Stimulated activated CD8-positive, alpha-beta memory T cell treated with anti-CD3 and anti-CD28 coated beads, Interleukin-4, amount 100 ng/mL, for 24 hours (primary cell): ENCODE measurements at regions not wholly inside any gene's neighbourhood (a gene's known extent, or its start where the extent isn't known, plus 50 kb on each side); places are given as distances from the start of the nearest gene placed in this dataset.

Experiments used
- DNase-seq: peaks from one replicate; pipeline ENCODE4 v3.0.0-alpha.2; 2020; ENCODE audit warnings: low read depth

GRCh38 chr7:25996006-25996408 lies 156.0 kb upstream of the NFE2L3 start:
- DNase-seq = no peak

- DNase-seq = no peak
Measured at GRCh38 chr7:25998499-25998898, 153.5 kb upstream of the NFE2L3 start.

- DNase-seq = no peak
Measured at GRCh38 chr7:26000841-26001240, 151.2 kb upstream of the NFE2L3 start.

GRCh38 chr7:26001662-26002244 lies 150.2 kb upstream of the NFE2L3 start:
- no peak for DNase-seq

- no peak for DNase-seq
Measured at GRCh38 chr7:26005683-26006410, 146.2 kb upstream of the NFE2L3 start.

GRCh38 chr7:26006426-26006825 lies 145.6 kb upstream of the NFE2L3 start:
- no peak for DNase-seq

GRCh38 chr7:26007510-26007909 lies 144.5 kb upstream of the NFE2L3 start:
- DNase-seq = no peak

- DNase-seq = no peak
Measured at GRCh38 chr7:26008428-26008827, 143.6 kb upstream of the NFE2L3 start.

GRCh38 chr7:26011039-26011696 lies 140.8 kb upstream of the NFE2L3 start:
- DNase-seq = no peak

- DNase-seq = no peak
Measured at GRCh38 chr7:26013551-26014083, 138.4 kb upstream of the NFE2L3 start.

- no peak for DNase-seq
Measured at GRCh38 chr7:26022982-26023381, 129.0 kb upstream of the NFE2L3 start.

- no peak for DNase-seq
Measured at GRCh38 chr7:26029911-26030310, 122.1 kb upstream of the NFE2L3 start.

- DNase-seq = no peak
Measured at GRCh38 chr7:26034391-26034790, 117.6 kb upstream of the NFE2L3 start.

GRCh38 chr7:26035552-26035951 lies 116.4 kb upstream of the NFE2L3 start:
- no peak for DNase-seq

GRCh38 chr7:26036092-26036491 lies 115.9 kb upstream of the NFE2L3 start:
- DNase-seq = no peak

- no peak for DNase-seq
Measured at GRCh38 chr7:26038201-26038990, 113.6 kb upstream of the NFE2L3 start.

- DNase-seq = no peak
Measured at GRCh38 chr7:26040085-26040484, 111.9 kb upstream of the NFE2L3 start.

- no peak for DNase-seq
Measured at GRCh38 chr7:26042237-26042636, 109.8 kb upstream of the NFE2L3 start.

GRCh38 chr7:26043801-26044200 lies 108.2 kb upstream of the NFE2L3 start:
- no peak for DNase-seq

- DNase-seq = no peak
Measured at GRCh38 chr7:26044320-26044719, 107.7 kb upstream of the NFE2L3 start.

- no peak for DNase-seq
Measured at GRCh38 chr7:26046150-26046549, 105.8 kb upstream of the NFE2L3 start.

- DNase-seq = no peak
Measured at GRCh38 chr7:26046878-26047277, 105.1 kb upstream of the NFE2L3 start.
